Kidney (tissue), 13 donors: ENCODE measurements at regions not wholly inside any gene's neighbourhood (a gene's known extent, or its start where the extent isn't known, plus 50 kb on each side); places are given as distances from the start of the nearest gene placed in this dataset.

Source experiments
- DNase-seq, 5 donors: peaks; one replicate each; pipeline ENCODE4 v3.0.0-alpha.2; 2013 to 2020
- FAIRE-seq: peaks from 2 replicates; lab custom pipeline; 2012; peaks lifted over from hg19 to GRCh38; lab: Jason Lieb, UNC
- H3K27ac ChIP-seq, 2 donors: one replicate each; pipeline ENCODE4 v1.7.0; 2013; ENCODE audit warnings: low read depth in 2 of 2, low read length in 2 of 2, inconsistent platforms in 1 of 2
- H3K27me3 ChIP-seq: one replicate; pipeline ENCODE4 v1.7.1; 2013; ENCODE audit warnings: low read length, inconsistent platforms; ENCODE audit not compliant: control insufficient read depth, insufficient read depth
- H3K36me3 ChIP-seq, 3 donors: one replicate each; pipeline versions ENCODE4 v1.7.0 to v1.7.1; 2013; ENCODE audit warnings: low read length in 3 of 3, control low read depth in 1 of 3, inconsistent platforms in 1 of 3; ENCODE audit not compliant: insufficient read depth in 3 of 3, control insufficient read depth in 2 of 3
- H3K4me1 ChIP-seq, 3 donors: one replicate each; pipeline versions ENCODE4 v1.7.0 to v1.7.1; 2013; ENCODE audit warnings: low read length in 3 of 3, inconsistent platforms in 1 of 3, low read depth in 1 of 3; ENCODE audit not compliant: control insufficient read depth in 2 of 3, insufficient read depth in 2 of 3
- H3K4me3 ChIP-seq, 3 donors: one replicate each; pipeline versions ENCODE4 v1.7.0 to v1.8.1; 2013; ENCODE audit warnings: low read length in 3 of 3, control low read depth in 1 of 3, inconsistent platforms in 1 of 3
- H3K9ac ChIP-seq, 3 donors: one replicate each; pipeline versions ENCODE4 v1.7.0 to v1.7.1; 2013; ENCODE audit warnings: low read length in 3 of 3, control low read depth in 1 of 3, inconsistent platforms in 1 of 3
- H3K9me3 ChIP-seq, 3 donors: one replicate each; pipeline versions ENCODE4 v1.7.0 to v1.7.1; 2013; ENCODE audit warnings: low read length in 3 of 3, control low read depth in 1 of 3, inconsistent platforms in 1 of 3; ENCODE audit not compliant: control insufficient read depth in 2 of 3, insufficient read depth in 1 of 3
- intact Hi-C: fragments of 100-400 bp; cut with DNase I; formaldehyde crosslinking; loops from one replicate; pipeline ENCODE4 v1.11.1; 2022
- TF ChIP-seq, protein P1 (sequence below): IDR thresholded peaks from 3 replicates; pipeline ENCODE4 v1.5.1; 2012; ENCODE audit warnings: mild to moderate bottlenecking, moderate library complexity, borderline replicate concordance; ENCODE audit not compliant: insufficient read depth; ENCODE audit errors: extremely low read depth
- donor health status: control.
- donor health status: control.
- donor health status: control.
- donor health status: control.
- donor health status: control.
- donor health status: DM: yes; HTN: yes; CAD: no.
- donor health status: Normal renal cell carcinoma (clear cell type).

DNA sequence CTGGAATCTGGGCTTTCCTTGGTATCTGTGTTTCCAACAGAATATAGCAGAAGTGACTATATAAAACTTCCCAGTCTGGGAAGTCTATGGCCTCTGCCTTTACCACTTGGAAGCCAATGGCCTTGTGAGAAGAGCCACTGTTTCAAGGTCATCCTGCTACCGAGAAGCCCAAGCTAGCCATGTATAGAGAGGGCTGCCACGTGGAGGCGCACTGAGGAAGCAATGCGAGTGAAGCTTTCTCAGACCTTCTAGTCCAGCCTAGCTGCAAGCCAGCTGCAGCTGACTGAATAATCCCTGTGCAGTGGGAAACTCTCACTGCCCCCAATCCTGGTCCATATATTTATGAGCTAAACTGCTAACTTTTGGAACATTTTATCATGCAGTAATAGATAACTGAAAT is 661.8 kb upstream of the RIOK2 start:
- TF ChIP-seq, protein P1, sequence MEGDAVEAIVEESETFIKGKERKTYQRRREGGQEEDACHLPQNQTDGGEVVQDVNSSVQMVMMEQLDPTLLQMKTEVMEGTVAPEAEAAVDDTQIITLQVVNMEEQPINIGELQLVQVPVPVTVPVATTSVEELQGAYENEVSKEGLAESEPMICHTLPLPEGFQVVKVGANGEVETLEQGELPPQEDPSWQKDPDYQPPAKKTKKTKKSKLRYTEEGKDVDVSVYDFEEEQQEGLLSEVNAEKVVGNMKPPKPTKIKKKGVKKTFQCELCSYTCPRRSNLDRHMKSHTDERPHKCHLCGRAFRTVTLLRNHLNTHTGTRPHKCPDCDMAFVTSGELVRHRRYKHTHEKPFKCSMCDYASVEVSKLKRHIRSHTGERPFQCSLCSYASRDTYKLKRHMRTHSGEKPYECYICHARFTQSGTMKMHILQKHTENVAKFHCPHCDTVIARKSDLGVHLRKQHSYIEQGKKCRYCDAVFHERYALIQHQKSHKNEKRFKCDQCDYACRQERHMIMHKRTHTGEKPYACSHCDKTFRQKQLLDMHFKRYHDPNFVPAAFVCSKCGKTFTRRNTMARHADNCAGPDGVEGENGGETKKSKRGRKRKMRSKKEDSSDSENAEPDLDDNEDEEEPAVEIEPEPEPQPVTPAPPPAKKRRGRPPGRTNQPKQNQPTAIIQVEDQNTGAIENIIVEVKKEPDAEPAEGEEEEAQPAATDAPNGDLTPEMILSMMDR = no peak
- no peaks in the 10 kb centered on the region for H3K27me3 ChIP-seq
- no peak for FAIRE-seq
- no peak overlapping the region for H3K4me3 ChIP-seq
- no peak for DNase-seq
- H3K9ac ChIP-seq = no peak overlapping the region
- no peaks in the 10 kb centered on the region for H3K9me3 ChIP-seq
- no peak overlapping the region for H3K27ac ChIP-seq
- no peaks in the 10 kb centered on the region for H3K36me3 ChIP-seq
- intact Hi-C loops = no loop called here
- no peaks in the 10 kb centered on the region for H3K4me1 ChIP-seq

DNA sequence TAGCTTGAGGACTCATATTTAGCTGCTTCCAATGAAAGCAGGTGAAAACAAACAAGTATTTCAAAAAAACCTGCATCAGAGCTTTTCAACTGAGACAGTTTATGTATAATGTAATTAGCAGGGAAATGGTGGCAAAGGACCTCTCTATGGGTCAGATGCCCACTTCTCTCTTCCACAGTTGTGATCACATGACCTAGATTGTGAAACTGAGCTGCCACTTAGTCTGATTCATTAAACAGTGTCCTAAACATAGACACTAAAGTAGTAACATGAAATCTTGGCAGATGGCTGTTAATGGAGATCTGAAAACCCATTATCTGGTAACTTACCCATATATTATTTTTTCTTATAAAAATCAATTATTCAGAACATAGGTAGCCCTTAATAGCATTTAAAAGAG is 663.6 kb upstream of the RIOK2 start:
- Histone ChIP-seq H3K9me3 (no peaks in the 10 kb centered on the region), H3K27me3 (no peaks in the 10 kb centered on the region), H3K4me1 (no peaks in the 10 kb centered on the region), H3K36me3 (no peaks in the 10 kb centered on the region), H3K4me3 (no peak overlapping the region), H3K9ac (no peak overlapping the region), H3K27ac (no peak overlapping the region)
- TF ChIP-seq, protein P1 = no peak
- intact Hi-C loops = no loop called here
- DNase-seq (no peak), FAIRE-seq (no peak)

DNA sequence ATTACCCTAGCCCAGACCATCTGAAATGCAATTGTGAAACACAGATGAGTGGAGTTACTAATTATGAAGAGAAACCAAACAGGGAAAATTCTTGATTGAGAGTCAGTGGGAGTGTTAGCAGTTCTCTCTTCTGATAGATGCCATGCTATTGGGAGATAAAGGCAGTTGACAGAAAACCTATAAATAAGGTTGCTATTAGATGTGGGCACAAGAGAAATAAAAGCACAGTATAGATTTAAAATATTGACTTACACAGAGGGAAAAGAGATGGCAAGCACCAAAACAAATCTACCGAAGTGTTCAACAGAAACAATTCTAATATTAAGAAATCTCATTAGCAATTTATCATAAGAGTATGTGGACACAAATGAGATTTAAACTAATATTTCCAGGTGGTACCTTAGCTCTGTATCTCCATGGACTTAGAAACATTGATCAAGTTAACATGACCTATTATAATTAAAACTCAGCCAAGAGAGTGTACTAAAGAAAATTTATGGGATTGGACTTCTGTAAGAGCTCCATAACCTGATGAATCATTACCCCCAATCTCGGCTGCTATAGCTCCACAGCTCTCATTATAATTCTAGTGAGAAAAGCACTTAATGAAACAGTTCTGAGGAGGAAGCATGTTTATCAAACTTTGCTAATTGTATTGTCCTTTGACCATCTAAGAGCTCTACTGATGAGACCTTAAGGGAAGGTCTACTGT is 665.0 kb upstream of the RIOK2 start:
- intact Hi-C loops = no loop called here
- Histone ChIP-seq H3K4me3 (no peak overlapping the region), H3K27ac (no peak overlapping the region), H3K9me3 (no peaks in the 10 kb centered on the region), H3K4me1 (no peaks in the 10 kb centered on the region), H3K27me3 (no peaks in the 10 kb centered on the region), H3K9ac (no peak overlapping the region), H3K36me3 (no peaks in the 10 kb centered on the region)
- TF ChIP-seq, protein P1 = no peak
- FAIRE-seq = no peak
- DNase-seq = no peak

DNA sequence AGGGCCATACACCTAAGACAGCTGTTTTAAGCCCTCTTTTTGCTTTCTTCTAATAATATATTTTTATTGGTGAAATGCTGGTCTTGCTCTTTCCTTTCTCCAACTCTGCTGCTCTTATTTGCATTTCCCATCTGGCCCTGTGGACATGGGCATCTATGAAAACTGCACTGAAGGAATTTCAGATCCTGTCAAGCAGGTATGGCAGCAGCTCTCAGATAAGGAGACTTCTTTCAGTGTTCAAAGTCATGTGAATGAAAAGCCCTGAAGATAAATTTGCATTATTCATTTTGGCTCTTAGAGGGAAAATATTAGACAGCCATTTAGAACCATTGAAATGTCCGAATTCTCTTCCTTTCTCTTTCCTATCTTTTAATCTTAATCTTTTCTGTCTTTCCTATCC is 668.0 kb upstream of the RIOK2 start:
- FAIRE-seq = no peak
- H3K9me3 ChIP-seq = no peaks in the 10 kb centered on the region
- H3K36me3 ChIP-seq = no peaks in the 10 kb centered on the region
- no peak overlapping the region for H3K27ac ChIP-seq
- no peaks in the 10 kb centered on the region for H3K4me1 ChIP-seq
- intact Hi-C loops = no loop called here
- no peak for DNase-seq
- H3K4me3 ChIP-seq = no peak overlapping the region
- no peak overlapping the region for H3K9ac ChIP-seq
- H3K27me3 ChIP-seq = no peaks in the 10 kb centered on the region
- TF ChIP-seq, protein P1 = no peak
